ENCODE measurements at regions not wholly inside any gene's neighbourhood (a gene's known extent, or its start where the extent isn't known, plus 50 kb on each side); places are given as distances from the start of the nearest gene placed in this dataset.

- no peaks in the 10 kb centered on the region for H3K36me3 Mint-ChIP-seq
- peaks cover 8% of the 10 kb centered on the region for H3K9me3 Mint-ChIP-seq
- no peak for DNase-seq (ENCODE audit: extremely low spot score, unreplicated experiment)
- no peak overlapping the region for H3K4me3 Mint-ChIP-seq
- H3K27ac Mint-ChIP-seq, result no peak overlapping the region
- TF ChIP-seq, protein P1, sequence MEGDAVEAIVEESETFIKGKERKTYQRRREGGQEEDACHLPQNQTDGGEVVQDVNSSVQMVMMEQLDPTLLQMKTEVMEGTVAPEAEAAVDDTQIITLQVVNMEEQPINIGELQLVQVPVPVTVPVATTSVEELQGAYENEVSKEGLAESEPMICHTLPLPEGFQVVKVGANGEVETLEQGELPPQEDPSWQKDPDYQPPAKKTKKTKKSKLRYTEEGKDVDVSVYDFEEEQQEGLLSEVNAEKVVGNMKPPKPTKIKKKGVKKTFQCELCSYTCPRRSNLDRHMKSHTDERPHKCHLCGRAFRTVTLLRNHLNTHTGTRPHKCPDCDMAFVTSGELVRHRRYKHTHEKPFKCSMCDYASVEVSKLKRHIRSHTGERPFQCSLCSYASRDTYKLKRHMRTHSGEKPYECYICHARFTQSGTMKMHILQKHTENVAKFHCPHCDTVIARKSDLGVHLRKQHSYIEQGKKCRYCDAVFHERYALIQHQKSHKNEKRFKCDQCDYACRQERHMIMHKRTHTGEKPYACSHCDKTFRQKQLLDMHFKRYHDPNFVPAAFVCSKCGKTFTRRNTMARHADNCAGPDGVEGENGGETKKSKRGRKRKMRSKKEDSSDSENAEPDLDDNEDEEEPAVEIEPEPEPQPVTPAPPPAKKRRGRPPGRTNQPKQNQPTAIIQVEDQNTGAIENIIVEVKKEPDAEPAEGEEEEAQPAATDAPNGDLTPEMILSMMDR (conservative IDR thresholded peaks at IDR 0.05), result no peak
- H3K27me3 Mint-ChIP-seq, result no peaks in the 10 kb centered on the region
- H3K4me1 Mint-ChIP-seq (ENCODE audit: unreplicated experiment), result no peaks in the 10 kb centered on the region
These were observed 253.1 kb upstream of the SYT1 start for GRCh38 chr12:78611504-78611903.

GRCh38 chr12:78612190-78612589 lies 252.4 kb upstream of the SYT1 start:
- peaks cover 8% of the 10 kb centered on the region for H3K9me3 Mint-ChIP-seq
- no peak for DNase-seq (ENCODE audit: extremely low spot score, unreplicated experiment)
- TF ChIP-seq, protein P1 (conservative IDR thresholded peaks at IDR 0.05), result no peak
- H3K27ac Mint-ChIP-seq, result no peak overlapping the region
- H3K27me3 Mint-ChIP-seq, result no peaks in the 10 kb centered on the region
- no peak overlapping the region for H3K4me3 Mint-ChIP-seq
- no peaks in the 10 kb centered on the region for H3K4me1 Mint-ChIP-seq (ENCODE audit: unreplicated experiment)
- no peaks in the 10 kb centered on the region for H3K36me3 Mint-ChIP-seq

- H3K4me1 Mint-ChIP-seq (ENCODE audit: unreplicated experiment), result peaks cover 6% of the 10 kb centered on the region
- no peak overlapping the region for H3K4me3 Mint-ChIP-seq
- no peaks in the 10 kb centered on the region for H3K27me3 Mint-ChIP-seq
- TF ChIP-seq, protein P1 (conservative IDR thresholded peaks at IDR 0.05), result no peak
- H3K9me3 Mint-ChIP-seq, result no peaks in the 10 kb centered on the region
- H3K27ac Mint-ChIP-seq, result no peak overlapping the region
- no peaks in the 10 kb centered on the region for H3K36me3 Mint-ChIP-seq
- no peak for DNase-seq (ENCODE audit: extremely low spot score, unreplicated experiment)
These were observed 246.9 kb upstream of the SYT1 start for GRCh38 chr12:78617683-78618082.

GRCh38 chr12:78622529-78623195 lies 241.9 kb upstream of the SYT1 start:
- no peak overlapping the region for H3K27ac Mint-ChIP-seq
- no peaks in the 10 kb centered on the region for H3K27me3 Mint-ChIP-seq
- TF ChIP-seq, protein P1 (conservative IDR thresholded peaks at IDR 0.05), result no peak
- H3K4me3 Mint-ChIP-seq, result no peak overlapping the region
- no peaks in the 10 kb centered on the region for H3K9me3 Mint-ChIP-seq
- H3K4me1 Mint-ChIP-seq (ENCODE audit: unreplicated experiment), result peaks cover 8% of the 10 kb centered on the region
- no peak for DNase-seq (ENCODE audit: extremely low spot score, unreplicated experiment)
- no peaks in the 10 kb centered on the region for H3K36me3 Mint-ChIP-seq

- Mint-ChIP-seq H3K9me3 (no peaks in the 10 kb centered on the region), H3K4me1 (ENCODE audit: unreplicated experiment) (no peaks in the 10 kb centered on the region), H3K36me3 (no peaks in the 10 kb centered on the region), H3K27ac (no peak overlapping the region), H3K27me3 (no peaks in the 10 kb centered on the region), H3K4me3 (no peak overlapping the region)
- TF ChIP-seq, protein P1 (conservative IDR thresholded peaks at IDR 0.05), result no peak
- DNase-seq (ENCODE audit: extremely low spot score, unreplicated experiment), result no peak
These were observed 236.0 kb upstream of the SYT1 start for GRCh38 chr12:78628491-78629100.

Measured in type B pancreatic cell (in vitro differentiated cells).